ENCODE measurements at regions not wholly inside any gene's neighbourhood (a gene's known extent, or its start where the extent isn't known, plus 50 kb on each side); places are given as distances from the start of the nearest gene placed in this dataset.

- Histone ChIP-seq H3K27me3 (ENCODE audit: insufficient read depth) (no peaks in the 10 kb centered on the region), H3K27ac (ENCODE audit: low read depth) (no peak overlapping the region), H3K79me2 (replicated peaks; ENCODE audit: insufficient read depth) (no peaks in the 10 kb centered on the region), H4K20me1 (replicated peaks; ENCODE audit: insufficient read depth) (no peaks in the 10 kb centered on the region), H3K36me3 (ENCODE audit: insufficient read depth) (no peaks in the 10 kb centered on the region), H3K4me1 (ENCODE audit: insufficient read depth) (no peaks in the 10 kb centered on the region), H3K4me3 (no peak overlapping the region), H3K4me2 (no peak overlapping the region), H3F3A (replicated peaks; ENCODE audit: low read depth) (no peaks in the 10 kb centered on the region), H3K9me2 (ENCODE audit: insufficient read depth) (0 out of 2 replicates have a peak, but pooled peaks cover 3% of the 10 kb centered on the region), H2AFZ (no peak overlapping the region)
- DNase-seq (ENCODE audit: low spot score) (peak; percentile 76), ATAC-seq (peak; percentile 81)
- Mint-ChIP-seq H3K27ac (no peak overlapping the region), H3K4me3 (no peak overlapping the region), H3K9me3 (no peaks in the 10 kb centered on the region), H3K36me3 (ENCODE audit: low read depth) (no peaks in the 10 kb centered on the region), H3K27me3 (ENCODE audit: insufficient read depth, low read depth, poor library complexity) (peaks cover 15% of the 10 kb centered on the region), H3K4me1 (no peaks in the 10 kb centered on the region)
- TF ChIP-seq REST (IDR thresholded peaks at IDR 0.05; ENCODE audit: unreplicated experiment) (no peak), CTCF (conservative IDR thresholded peaks at IDR 0.05; ENCODE audit: low read depth in 2 of 2) (peak; percentile 67 to 70)
These were observed 156.5 kb upstream of the CHST15 start for GRCh38 chr10:124249812-124250432.

GRCh38 chr10:124249196-124249595 lies 155.8 kb upstream of the CHST15 start:
- Mint-ChIP-seq H3K27me3 (ENCODE audit: insufficient read depth, low read depth, poor library complexity) (peaks cover 12% of the 10 kb centered on the region), H3K36me3 (ENCODE audit: low read depth) (no peaks in the 10 kb centered on the region), H3K9me3 (no peaks in the 10 kb centered on the region), H3K27ac (no peak overlapping the region), H3K4me1 (no peaks in the 10 kb centered on the region), H3K4me3 (no peak overlapping the region)
- Histone ChIP-seq H2AFZ (no peak overlapping the region), H3K4me2 (no peak overlapping the region), H3K9me2 (ENCODE audit: insufficient read depth) (0 out of 2 replicates have a peak, but pooled peaks cover 3% of the 10 kb centered on the region), H3K27ac (ENCODE audit: low read depth) (no peak overlapping the region), H3F3A (replicated peaks; ENCODE audit: low read depth) (no peaks in the 10 kb centered on the region), H3K4me3 (no peak overlapping the region), H3K36me3 (ENCODE audit: insufficient read depth) (no peaks in the 10 kb centered on the region), H3K79me2 (replicated peaks; ENCODE audit: insufficient read depth) (no peaks in the 10 kb centered on the region), H4K20me1 (replicated peaks; ENCODE audit: insufficient read depth) (no peaks in the 10 kb centered on the region), H3K27me3 (ENCODE audit: insufficient read depth) (no peaks in the 10 kb centered on the region), H3K4me1 (ENCODE audit: insufficient read depth) (no peaks in the 10 kb centered on the region)
- DNase-seq (ENCODE audit: low spot score) (no peak), ATAC-seq (no peak)
- TF ChIP-seq ZNF331 (CRISPR knock-in tag; IDR thresholded peaks at IDR 0.05; ENCODE audit: low read depth) = no peak
- TF ChIP-seq CTCF (conservative IDR thresholded peaks at IDR 0.05; ENCODE audit: low read depth in 2 of 2) = no peak
- TF ChIP-seq, protein P1, sequence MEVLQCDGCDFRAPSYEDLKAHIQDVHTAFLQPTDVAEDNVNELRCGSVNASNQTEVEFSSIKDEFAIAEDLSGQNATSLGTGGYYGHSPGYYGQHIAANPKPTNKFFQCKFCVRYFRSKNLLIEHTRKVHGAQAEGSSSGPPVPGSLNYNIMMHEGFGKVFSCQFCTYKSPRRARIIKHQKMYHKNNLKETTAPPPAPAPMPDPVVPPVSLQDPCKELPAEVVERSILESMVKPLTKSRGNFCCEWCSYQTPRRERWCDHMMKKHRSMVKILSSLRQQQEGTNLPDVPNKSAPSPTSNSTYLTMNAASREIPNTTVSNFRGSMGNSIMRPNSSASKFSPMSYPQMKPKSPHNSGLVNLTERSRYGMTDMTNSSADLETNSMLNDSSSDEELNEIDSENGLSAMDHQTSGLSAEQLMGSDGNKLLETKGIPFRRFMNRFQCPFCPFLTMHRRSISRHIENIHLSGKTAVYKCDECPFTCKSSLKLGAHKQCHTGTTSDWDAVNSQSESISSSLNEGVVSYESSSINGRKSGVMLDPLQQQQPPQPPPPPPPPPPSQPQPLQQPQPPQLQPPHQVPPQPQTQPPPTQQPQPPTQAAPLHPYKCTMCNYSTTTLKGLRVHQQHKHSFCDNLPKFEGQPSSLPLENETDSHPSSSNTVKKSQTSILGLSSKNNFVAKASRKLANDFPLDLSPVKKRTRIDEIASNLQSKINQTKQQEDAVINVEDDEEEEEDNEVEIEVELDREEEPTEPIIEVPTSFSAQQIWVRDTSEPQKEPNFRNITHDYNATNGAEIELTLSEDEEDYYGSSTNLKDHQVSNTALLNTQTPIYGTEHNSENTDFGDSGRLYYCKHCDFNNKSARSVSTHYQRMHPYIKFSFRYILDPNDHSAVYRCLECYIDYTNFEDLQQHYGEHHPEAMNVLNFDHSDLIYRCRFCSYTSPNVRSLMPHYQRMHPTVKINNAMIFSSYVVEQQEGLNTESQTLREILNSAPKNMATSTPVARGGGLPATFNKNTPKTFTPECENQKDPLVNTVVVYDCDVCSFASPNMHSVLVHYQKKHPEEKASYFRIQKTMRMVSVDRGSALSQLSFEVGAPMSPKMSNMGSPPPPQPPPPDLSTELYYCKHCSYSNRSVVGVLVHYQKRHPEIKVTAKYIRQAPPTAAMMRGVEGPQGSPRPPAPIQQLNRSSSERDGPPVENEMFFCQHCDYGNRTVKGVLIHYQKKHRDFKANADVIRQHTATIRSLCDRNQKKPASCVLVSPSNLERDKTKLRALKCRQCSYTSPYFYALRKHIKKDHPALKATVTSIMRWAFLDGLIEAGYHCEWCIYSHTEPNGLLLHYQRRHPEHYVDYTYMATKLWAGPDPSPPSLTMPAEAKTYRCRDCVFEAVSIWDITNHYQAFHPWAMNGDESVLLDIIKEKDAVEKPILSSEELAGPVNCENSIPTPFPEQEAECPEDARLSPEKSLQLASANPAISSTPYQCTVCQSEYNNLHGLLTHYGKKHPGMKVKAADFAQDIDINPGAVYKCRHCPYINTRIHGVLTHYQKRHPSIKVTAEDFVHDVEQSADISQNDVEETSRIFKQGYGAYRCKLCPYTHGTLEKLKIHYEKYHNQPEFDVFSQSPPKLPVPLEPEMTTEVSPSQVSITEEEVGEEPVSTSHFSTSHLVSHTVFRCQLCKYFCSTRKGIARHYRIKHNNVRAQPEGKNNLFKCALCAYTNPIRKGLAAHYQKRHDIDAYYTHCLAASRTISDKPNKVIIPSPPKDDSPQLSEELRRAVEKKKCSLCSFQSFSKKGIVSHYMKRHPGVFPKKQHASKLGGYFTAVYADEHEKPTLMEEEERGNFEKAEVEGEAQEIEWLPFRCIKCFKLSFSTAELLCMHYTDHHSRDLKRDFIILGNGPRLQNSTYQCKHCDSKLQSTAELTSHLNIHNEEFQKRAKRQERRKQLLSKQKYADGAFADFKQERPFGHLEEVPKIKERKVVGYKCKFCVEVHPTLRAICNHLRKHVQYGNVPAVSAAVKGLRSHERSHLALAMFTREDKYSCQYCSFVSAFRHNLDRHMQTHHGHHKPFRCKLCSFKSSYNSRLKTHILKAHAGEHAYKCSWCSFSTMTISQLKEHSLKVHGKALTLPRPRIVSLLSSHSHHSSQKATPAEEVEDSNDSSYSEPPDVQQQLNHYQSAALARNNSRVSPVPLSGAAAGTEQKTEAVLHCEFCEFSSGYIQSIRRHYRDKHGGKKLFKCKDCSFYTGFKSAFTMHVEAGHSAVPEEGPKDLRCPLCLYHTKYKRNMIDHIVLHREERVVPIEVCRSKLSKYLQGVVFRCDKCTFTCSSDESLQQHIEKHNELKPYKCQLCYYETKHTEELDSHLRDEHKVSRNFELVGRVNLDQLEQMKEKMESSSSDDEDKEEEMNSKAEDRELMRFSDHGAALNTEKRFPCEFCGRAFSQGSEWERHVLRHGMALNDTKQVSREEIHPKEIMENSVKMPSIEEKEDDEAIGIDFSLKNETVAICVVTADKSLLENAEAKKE (CRISPR knock-in tag; IDR thresholded peaks at IDR 0.05) = no peak
- TF ChIP-seq ETS1 (IDR thresholded peaks at IDR 0.05) = no peak
